GM03348 (cell line): ENCODE measurements at regions not wholly inside any gene's neighbourhood (a gene's known extent, or its start where the extent isn't known, plus 50 kb on each side); places are given as distances from the start of the nearest gene placed in this dataset.
"Not testable (repeated sequence)": the region's sequence is repeated elsewhere in the genome, so short reads cannot be mapped to it uniquely, and the experiment has no call there.

ENCODE experiments used
- DNase-seq: peaks from one replicate; pipeline ENCODE4 v3.0.0; 2012; ENCODE audit warnings: low spot score

GRCh38 chr10:65365878-65366277 is 1560.0 kb upstream of the LRRTM3 start:
- no peak for DNase-seq

GRCh38 chr10:65367706-65368105 is 1558.1 kb upstream of the LRRTM3 start:
- DNase-seq = no peak

- no peak for DNase-seq
These were observed 1550.3 kb upstream of the LRRTM3 start for GRCh38 chr10:65375528-65375927.

- no peak for DNase-seq
These were observed 1548.1 kb upstream of the LRRTM3 start for GRCh38 chr10:65377687-65378086.

- no peak for DNase-seq
These were observed 1531.1 kb upstream of the LRRTM3 start for GRCh38 chr10:65394502-65395297.

GRCh38 chr10:65395631-65396030 is 1530.2 kb upstream of the LRRTM3 start:
- DNase-seq = no peak

- no peak for DNase-seq
These were observed 1528.8 kb upstream of the LRRTM3 start for GRCh38 chr10:65396997-65397396.

GRCh38 chr10:65408401-65408800 is 1517.4 kb upstream of the LRRTM3 start:
- no peak for DNase-seq

- no peak for DNase-seq
These were observed 1512.8 kb upstream of the LRRTM3 start for GRCh38 chr10:65413001-65413400.

- DNase-seq = no peak
These were observed 1510.5 kb upstream of the LRRTM3 start for GRCh38 chr10:65415318-65415717.

GRCh38 chr10:65416094-65416493 is 1509.7 kb upstream of the LRRTM3 start:
- DNase-seq = no peak

- no peak for DNase-seq
These were observed 1506.2 kb upstream of the LRRTM3 start for GRCh38 chr10:65419629-65420028.

GRCh38 chr10:65423043-65423442 is 1502.8 kb upstream of the LRRTM3 start:
- DNase-seq = no peak

- DNase-seq = not testable (repeated sequence)
These were observed 1496.5 kb upstream of the LRRTM3 start for GRCh38 chr10:65429381-65429780.

- no peak for DNase-seq
These were observed 1494.9 kb upstream of the LRRTM3 start for GRCh38 chr10:65430979-65431378.

GRCh38 chr10:65470986-65471385 is 1454.8 kb upstream of the LRRTM3 start:
- DNase-seq = no peak

GRCh38 chr10:65482848-65483247 is 1443.0 kb upstream of the LRRTM3 start:
- DNase-seq = no peak

- no peak for DNase-seq
These were observed 1434.0 kb upstream of the LRRTM3 start for GRCh38 chr10:65491799-65492198.

GRCh38 chr10:65496541-65496940 is 1429.3 kb upstream of the LRRTM3 start:
- DNase-seq = no peak

- no peak for DNase-seq
These were observed 1428.0 kb upstream of the LRRTM3 start for GRCh38 chr10:65497837-65498236.

- no peak for DNase-seq
These were observed 1425.1 kb upstream of the LRRTM3 start for GRCh38 chr10:65500716-65501115.

GRCh38 chr10:65501259-65501658 is 1424.6 kb upstream of the LRRTM3 start:
- no peak for DNase-seq

GRCh38 chr10:65518379-65518778 is 1407.5 kb upstream of the LRRTM3 start:
- DNase-seq = no peak

- no peak for DNase-seq
These were observed 1396.8 kb upstream of the LRRTM3 start for GRCh38 chr10:65528986-65529385.
